Natural killer cell (primary cell): ENCODE measurements at regions not wholly inside any gene's neighbourhood (a gene's known extent, or its start where the extent isn't known, plus 50 kb on each side); places are given as distances from the start of the nearest gene placed in this dataset.

Experiments used
- ATAC-seq, 3 donors: fragments of 150-1000 bp in 2 of 3; fragments of 200-7000 bp in 1 of 3; cut with Tn5 transposase; 1 replicate in 1 of 3; 2 replicates in 2 of 3; pipeline ENCODE4 v1.10.0; 2021; ENCODE audit warnings: mild to moderate bottlenecking in 2 of 3, moderate library complexity in 2 of 3
- DNase-seq, 2 donors: peaks; one replicate each; pipeline versions ENCODE4 v3.0.0 to v3.0.0-alpha.2; 2013 to 2021; ENCODE audit warnings: mixed read lengths in 1 of 2
- H3K27ac ChIP-seq: one replicate; pipeline ENCODE4 v1.5.1; 2013; ENCODE audit warnings: mild to moderate bottlenecking, low read length
- H3K27me3 ChIP-seq: one replicate; pipeline ENCODE4 v1.6.1; 2013; ENCODE audit warnings: low read length; ENCODE audit not compliant: control insufficient read depth, insufficient read depth
- H3K36me3 ChIP-seq: one replicate; pipeline ENCODE4 v1.6.1; 2013; ENCODE audit warnings: low read length; ENCODE audit not compliant: control insufficient read depth, insufficient read depth
- H3K4me1 ChIP-seq: one replicate; pipeline ENCODE4 v1.6.1; 2013; ENCODE audit warnings: low read length; ENCODE audit not compliant: control insufficient read depth, insufficient read depth
- H3K4me3 ChIP-seq: one replicate; pipeline ENCODE4 v1.5.1; 2013; ENCODE audit warnings: low read length
- H3K9me3 ChIP-seq: one replicate; pipeline ENCODE4 v1.6.1; 2013; ENCODE audit warnings: low read length; ENCODE audit not compliant: control insufficient read depth, insufficient read depth
- H3K27ac Mint-ChIP-seq, 2 donors: one replicate each; pipeline ENCODE4 v1.8.0; 2022; ENCODE audit warnings: mild to moderate bottlenecking in 2 of 2, mixed read lengths in 2 of 2, moderate library complexity in 1 of 2
- H3K27me3 Mint-ChIP-seq, 2 donors: one replicate each; pipeline ENCODE4 v1.8.0; 2022; ENCODE audit warnings: low read depth in 2 of 2, mixed read lengths in 2 of 2
- H3K36me3 Mint-ChIP-seq: one replicate; pipeline ENCODE4 v1.8.0; 2022; ENCODE audit warnings: mixed read lengths
- H3K4me1 Mint-ChIP-seq, 2 donors: one replicate each; pipeline ENCODE4 v1.8.0; 2022; ENCODE audit warnings: mixed read lengths in 2 of 2
- H3K4me3 Mint-ChIP-seq: one replicate; pipeline ENCODE4 v1.8.0; 2022; ENCODE audit warnings: mild to moderate bottlenecking, moderate library complexity, mixed read lengths
- H3K9me3 Mint-ChIP-seq, 2 donors: one replicate each; pipeline ENCODE4 v1.8.0; 2022; ENCODE audit warnings: mixed read lengths in 2 of 2
- WGBS: methylation state at CpG from one replicate; pipeline ENCODE4 v1.1.7; 2013; ENCODE audit warnings: missing lambda C conversion rate; ENCODE audit not compliant: insufficient coverage; 5-methylcytosine and 5-hydroxymethylcytosine counted together
- intact Hi-C: fragments of 100-400 bp; cut with micrococcal nuclease; formaldehyde crosslinking; loops from one replicate; pipeline ENCODE4 v1.14.2; 2022
- TF ChIP-seq, protein P1 (sequence below): fragments of 200-600 bp; IDR thresholded peaks from one replicate; pipeline ENCODE4 v1.8.0; 2022; ENCODE audit warnings: antibody characterized with exemption

GRCh38 chr10:108801220-108801619 lies 1122.1 kb downstream of the XPNPEP1 start:
- peaks cover 6% of the 10 kb centered on the region for H3K36me3 Mint-ChIP-seq
- no peaks in the 10 kb centered on the region for H3K4me1 ChIP-seq

GRCh38 chr10:108797573-108797972 lies 1125.7 kb downstream of the XPNPEP1 start:
- Histone ChIP-seq H3K4me1 (no peaks in the 10 kb centered on the region), H3K4me3 (no peak overlapping the region), H3K36me3 (no peaks in the 10 kb centered on the region), H3K27me3 (no peaks in the 10 kb centered on the region), H3K27ac (no peak overlapping the region), H3K9me3 (no peaks in the 10 kb centered on the region)
- no peaks in the 10 kb centered on the region for H3K27me3 Mint-ChIP-seq
- no peak overlapping the region for H3K4me3 Mint-ChIP-seq
- WGBS = 85% methylated on average over 1 of the region's 1 CpG
- H3K9me3 Mint-ChIP-seq = peaks cover 7 to 12% of the 10 kb centered on the region in 2 donors
- no peak overlapping the region for H3K27ac Mint-ChIP-seq
- TF ChIP-seq, protein P1, sequence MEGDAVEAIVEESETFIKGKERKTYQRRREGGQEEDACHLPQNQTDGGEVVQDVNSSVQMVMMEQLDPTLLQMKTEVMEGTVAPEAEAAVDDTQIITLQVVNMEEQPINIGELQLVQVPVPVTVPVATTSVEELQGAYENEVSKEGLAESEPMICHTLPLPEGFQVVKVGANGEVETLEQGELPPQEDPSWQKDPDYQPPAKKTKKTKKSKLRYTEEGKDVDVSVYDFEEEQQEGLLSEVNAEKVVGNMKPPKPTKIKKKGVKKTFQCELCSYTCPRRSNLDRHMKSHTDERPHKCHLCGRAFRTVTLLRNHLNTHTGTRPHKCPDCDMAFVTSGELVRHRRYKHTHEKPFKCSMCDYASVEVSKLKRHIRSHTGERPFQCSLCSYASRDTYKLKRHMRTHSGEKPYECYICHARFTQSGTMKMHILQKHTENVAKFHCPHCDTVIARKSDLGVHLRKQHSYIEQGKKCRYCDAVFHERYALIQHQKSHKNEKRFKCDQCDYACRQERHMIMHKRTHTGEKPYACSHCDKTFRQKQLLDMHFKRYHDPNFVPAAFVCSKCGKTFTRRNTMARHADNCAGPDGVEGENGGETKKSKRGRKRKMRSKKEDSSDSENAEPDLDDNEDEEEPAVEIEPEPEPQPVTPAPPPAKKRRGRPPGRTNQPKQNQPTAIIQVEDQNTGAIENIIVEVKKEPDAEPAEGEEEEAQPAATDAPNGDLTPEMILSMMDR = no peak
- no peak for DNase-seq
- ATAC-seq = no peak
- H3K4me1 Mint-ChIP-seq = no peaks in the 10 kb centered on the region
- intact Hi-C loops = no loop called here
- peaks cover 6% of the 10 kb centered on the region for H3K36me3 Mint-ChIP-seq

More at GRCh38 chr10:108801220-108801619, 1122.1 kb downstream of the XPNPEP1 start:
- Histone ChIP-seq H3K4me3 (no peak overlapping the region), H3K27me3 (no peaks in the 10 kb centered on the region), H3K27ac (no peak overlapping the region), H3K9me3 (no peaks in the 10 kb centered on the region), H3K36me3 (no peaks in the 10 kb centered on the region)
- H3K4me3 Mint-ChIP-seq = no peak overlapping the region
- TF ChIP-seq, protein P1 = no peak
- no CpG with 5 or more reads among the region's 2 CpGs for WGBS
- intact Hi-C loops = no loop called here
- H3K27me3 Mint-ChIP-seq = no peaks in the 10 kb centered on the region
- H3K4me1 Mint-ChIP-seq = no peaks in the 10 kb centered on the region
- no peak for ATAC-seq
- DNase-seq = no peak
- no peak overlapping the region for H3K27ac Mint-ChIP-seq
- H3K9me3 Mint-ChIP-seq = peaks cover 13 to 14% of the 10 kb centered on the region in 2 donors

- Histone ChIP-seq H3K9me3 (no peaks in the 10 kb centered on the region), H3K4me1 (no peaks in the 10 kb centered on the region), H3K27ac (no peak overlapping the region), H3K27me3 (no peaks in the 10 kb centered on the region), H3K36me3 (no peaks in the 10 kb centered on the region), H3K4me3 (no peak overlapping the region)
- ATAC-seq (no peak), DNase-seq (no peak)
- peaks cover 7 to 13% of the 10 kb centered on the region in 2 donors for H3K9me3 Mint-ChIP-seq
- H3K27ac Mint-ChIP-seq = no peak overlapping the region
- H3K27me3 Mint-ChIP-seq = no peaks in the 10 kb centered on the region
- intact Hi-C loops = no loop called here
- no peaks in the 10 kb centered on the region for H3K4me1 Mint-ChIP-seq
- WGBS = no CpG with 5 or more reads among the region's 1 CpG
- H3K36me3 Mint-ChIP-seq = no peaks in the 10 kb centered on the region
- no peak overlapping the region for H3K4me3 Mint-ChIP-seq
- TF ChIP-seq, protein P1 = no peak
Measured at GRCh38 chr10:108791794-108792474, 1131.4 kb downstream of the XPNPEP1 start.

DNA sequence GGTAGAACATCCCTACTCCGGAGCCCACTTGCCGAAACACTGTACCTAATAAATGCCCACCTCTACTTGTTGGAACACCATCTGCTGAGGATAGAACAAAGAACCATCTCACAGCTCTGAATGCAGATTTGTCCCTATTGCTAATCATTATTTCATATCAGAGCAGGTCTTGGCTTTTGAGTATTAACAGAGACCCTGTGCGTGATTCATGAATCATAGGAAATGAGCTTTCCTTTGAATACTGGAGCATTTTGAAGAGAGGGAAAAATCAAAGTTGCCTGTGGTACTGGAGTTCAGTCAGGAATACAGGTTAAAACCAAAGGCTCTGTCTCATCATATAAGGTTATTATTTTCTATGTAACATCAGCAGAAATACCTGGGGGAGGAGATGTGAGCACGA lies 1132.3 kb downstream of the XPNPEP1 start:
- Mint-ChIP-seq H3K9me3 (peaks cover 4 to 10% of the 10 kb centered on the region in 2 donors), H3K27me3 (no peaks in the 10 kb centered on the region), H3K36me3 (no peaks in the 10 kb centered on the region), H3K4me3 (no peak overlapping the region), H3K4me1 (no peaks in the 10 kb centered on the region), H3K27ac (no peak overlapping the region)
- no peaks in the 10 kb centered on the region for H3K36me3 ChIP-seq
- TF ChIP-seq, protein P1 = no peak
- ATAC-seq (no peak), DNase-seq (no peak)
- intact Hi-C loops = no loop called here
- WGBS = 93% methylated on average over 2 of the region's 4 CpGs
- no peaks in the 10 kb centered on the region for H3K27me3 ChIP-seq
- H3K27ac ChIP-seq = no peak overlapping the region
- H3K9me3 ChIP-seq = peaks cover 2% of the 10 kb centered on the region
- H3K4me1 ChIP-seq = no peaks in the 10 kb centered on the region
- H3K4me3 ChIP-seq = no peak overlapping the region
